OCI-M1 (cell line): ENCODE measurements at regions not wholly inside any gene's neighbourhood (a gene's known extent, or its start where the extent isn't known, plus 50 kb on each side); places are given as distances from the start of the nearest gene placed in this dataset.

Source experiments
- DNase-seq: peaks from one replicate; lab custom pipeline; 2025; lab: John Stamatoyannopoulos, UW

DNA sequence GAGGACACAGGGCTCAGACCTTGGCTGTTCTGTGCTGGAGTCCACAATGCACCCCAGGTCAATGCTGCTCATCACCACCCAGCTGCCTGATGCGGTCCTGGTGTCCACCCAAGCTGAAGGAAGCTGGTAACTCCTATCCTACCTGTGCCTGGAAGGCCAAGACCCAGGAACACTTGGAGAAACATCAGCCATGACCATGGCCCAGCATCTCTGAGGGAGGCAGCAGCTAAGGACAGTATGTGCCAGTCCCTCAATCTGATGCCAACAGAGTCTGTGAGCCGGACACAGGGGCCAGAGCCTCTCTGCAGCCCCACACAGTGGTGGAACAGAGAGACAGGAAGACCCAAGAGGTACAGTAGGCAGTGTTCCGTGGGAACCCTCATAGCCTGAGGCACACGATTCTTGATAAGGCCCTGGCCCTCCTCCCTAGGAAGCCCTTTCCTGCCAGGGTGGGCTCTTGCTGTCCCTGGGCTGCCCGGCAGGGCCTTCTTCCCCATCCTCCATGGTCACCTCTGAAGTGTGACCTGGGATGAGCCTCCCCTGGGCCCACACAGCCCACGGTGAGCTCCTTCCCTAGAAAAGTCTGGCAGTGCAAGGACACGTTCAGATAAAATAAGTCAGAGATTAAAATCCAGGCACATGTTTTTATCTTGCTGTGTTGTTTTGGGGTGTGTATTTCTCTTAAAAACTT is 170.7 kb downstream of the THBS2 start:
- no peak for DNase-seq

DNA sequence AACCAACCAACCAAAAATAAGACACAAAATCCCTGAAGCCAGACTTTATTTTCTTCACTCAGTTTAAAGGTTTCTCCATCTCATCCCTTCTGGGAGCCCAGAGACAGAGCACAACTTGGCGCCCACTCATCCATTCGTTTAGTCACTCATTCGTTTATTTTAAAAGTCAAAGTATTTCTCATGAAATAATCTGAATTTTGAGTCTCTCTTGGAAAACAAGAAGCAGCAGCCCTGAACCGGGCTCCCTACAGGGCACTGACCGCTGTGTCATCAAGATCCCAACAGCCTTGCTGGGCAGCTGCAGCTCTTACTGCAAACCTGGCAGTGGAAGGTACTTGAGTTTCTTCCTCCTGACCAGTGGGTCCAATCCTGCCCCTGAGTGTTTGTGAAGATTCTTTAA is 171.6 kb downstream of the THBS2 start:
- DNase-seq, result no peak

DNA sequence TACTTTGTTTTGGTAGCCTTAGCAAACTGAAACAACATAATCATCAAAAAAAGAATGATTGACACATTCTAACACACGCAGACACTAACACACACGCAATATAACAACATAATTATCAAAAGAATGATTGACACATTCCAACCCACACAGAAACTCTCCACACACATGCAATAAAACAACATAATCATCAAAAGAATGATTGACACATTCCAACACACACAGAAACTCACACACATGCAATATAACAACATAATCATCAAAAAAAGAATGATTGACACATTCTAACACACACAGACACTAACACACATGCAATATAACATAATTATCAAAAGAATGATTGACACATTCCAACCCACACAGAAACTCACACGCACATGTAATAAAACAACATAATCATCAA is 172.4 kb downstream of the THBS2 start:
- DNase-seq, result no peak

DNA sequence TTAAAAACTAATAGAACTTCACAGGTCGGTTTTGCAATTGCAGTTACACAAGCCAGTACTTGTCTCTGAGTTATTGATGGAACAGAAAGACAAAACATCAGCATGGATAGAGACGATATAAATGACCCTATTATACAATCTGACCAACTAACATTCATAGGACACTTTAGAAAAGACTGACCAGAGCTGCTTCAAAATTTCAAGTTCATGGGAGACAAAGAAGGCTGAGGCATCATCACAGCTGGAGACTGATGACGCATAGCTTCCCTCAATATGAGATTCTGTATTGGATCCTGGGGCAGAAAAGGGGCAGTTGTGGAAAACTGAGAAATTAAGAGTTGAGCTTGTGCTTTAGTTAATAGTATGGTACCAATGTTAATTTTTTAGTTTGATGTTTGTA is 174.0 kb downstream of the THBS2 start:
- no peak for DNase-seq

DNA sequence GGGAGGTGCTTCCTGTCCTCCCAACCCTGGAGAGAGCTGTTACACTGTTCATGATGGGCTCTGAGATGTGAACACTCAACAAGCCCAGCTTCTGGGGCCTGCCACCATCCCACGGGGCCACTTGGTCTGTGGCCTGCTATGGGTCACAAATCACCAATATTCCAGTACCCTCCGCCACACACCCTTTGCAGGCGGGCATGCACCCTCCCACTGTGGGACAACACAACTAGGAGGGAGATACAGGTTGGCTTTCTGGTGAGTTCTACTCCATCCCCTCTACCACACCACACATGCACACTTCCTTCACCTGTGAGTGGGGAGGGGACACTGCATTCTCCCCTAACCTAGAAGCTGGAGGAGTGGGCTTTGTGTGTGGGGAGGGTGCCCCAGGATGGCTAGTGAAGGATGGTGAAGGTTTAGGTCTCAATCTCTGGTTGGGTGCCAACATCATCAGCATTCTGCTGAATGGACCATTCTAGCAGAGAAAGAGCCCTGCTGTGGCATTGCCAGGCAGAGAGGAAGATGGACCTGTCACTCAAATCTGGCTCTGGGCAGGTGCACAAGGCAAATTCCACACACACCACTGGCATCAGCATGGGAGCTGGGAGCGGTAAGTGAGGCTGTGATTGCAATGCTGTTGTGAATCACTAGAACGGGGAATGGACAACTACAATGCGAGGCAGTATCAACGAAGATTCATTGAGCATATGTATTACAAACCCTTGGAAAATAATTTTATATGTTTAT is 175.1 kb downstream of the THBS2 start:
- no peak for DNase-seq

DNA sequence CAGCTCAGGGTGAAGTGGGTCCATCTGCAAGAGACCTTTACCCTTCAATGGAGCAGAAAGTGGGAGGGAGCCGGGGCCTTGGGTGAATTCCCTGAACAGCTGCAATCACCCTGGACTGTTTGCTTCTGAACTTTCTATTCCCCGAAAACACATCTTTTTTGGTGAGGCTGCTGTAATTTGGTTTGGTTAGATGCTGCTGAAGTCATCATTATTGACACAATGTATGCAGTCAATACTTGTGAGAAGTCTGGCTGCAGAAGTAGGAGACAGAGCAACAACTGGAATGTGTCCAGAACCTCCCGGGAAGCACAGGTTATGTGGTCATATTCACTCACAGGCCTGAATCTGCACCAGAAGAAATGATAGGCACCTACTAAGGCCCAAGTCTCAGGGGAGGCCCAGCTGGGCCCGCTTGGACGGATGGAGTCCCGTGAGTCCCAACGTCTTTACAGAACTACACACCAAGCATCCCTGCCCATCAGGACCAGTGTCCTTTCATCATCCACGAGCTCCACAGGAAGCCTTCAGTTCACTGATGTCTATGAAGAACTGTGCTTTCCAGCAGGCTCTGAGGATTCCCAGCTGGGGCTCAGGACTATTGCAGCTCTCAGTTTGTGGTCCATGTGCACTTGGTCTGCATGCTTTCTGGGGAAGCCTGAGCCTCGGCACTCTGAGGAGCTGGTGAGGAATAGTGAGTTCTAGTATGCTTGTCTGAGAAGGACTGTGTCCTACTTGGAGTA is 177.6 kb downstream of the THBS2 start:
- no peak for DNase-seq

DNA sequence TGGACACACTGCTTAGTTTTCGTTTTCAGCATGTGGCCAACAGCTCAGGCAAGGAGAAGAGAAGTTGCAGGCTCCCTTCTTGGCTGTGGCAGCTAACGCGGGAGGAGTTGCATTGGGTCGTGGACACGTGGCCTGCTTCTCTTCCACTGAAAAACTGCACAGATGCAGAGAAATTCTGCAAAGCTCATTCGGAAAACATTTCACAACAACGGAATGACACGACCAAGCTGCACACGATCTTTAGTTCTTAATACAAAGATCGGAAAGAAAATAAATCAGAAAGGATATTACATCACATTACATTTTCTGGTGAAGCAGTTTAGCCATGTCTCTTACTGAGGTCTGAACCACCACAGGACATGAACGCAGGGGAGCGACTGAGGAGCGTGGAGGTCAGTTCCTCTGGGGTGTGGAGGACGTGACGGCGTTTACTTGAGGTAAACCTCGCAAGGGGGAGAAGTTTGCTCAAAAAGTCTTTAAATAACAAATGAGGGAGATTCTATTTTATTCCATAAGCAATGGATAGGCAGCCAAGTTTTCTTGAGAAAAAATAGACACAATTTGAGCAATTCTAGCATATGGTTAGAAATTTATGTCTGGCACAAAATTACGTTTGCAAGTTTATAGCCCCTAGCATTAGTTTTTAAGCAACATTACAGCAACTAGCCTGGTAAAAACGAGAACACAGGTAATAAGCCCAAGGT is 178.3 kb downstream of the THBS2 start:
- no peak for DNase-seq

DNA sequence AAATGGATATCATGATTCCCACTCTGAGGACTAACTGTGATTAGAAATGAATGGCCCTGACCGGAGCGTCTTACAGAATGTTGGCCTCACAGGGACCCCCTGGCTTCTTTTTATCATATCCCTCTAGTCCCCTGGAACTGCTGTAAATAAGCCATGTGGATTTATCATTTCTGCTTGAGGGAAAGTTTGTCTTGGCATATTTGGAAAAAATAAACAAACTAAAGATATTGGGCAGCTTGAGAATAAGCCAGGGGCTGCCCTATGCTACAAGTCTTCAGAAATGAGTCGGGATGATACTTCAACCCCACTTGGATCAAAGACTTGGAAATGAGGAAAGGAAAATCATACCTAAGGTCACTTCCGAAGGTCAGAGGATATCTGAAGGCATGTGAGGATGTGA is 179.1 kb downstream of the THBS2 start:
- no peak for DNase-seq

DNA sequence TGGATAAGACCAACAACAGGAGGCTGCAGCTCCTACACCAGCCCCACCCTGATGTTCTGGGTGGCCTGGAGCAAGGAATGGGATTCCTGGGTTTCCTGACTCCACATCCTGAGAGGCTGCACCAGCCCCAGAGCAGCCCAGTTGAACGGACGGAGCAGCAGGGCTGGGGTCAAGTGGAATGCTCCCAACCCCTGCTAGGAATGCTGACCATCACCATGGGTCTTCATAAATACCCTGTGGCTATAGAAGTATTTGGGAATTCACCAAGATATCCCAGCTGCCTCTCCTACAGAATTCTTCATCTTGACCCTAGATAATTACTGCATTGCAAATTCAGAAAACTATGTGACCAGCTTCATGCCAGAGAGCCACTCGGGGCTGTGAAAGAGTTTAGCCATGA is 180.3 kb downstream of the THBS2 start:
- DNase-seq, result no peak

DNA sequence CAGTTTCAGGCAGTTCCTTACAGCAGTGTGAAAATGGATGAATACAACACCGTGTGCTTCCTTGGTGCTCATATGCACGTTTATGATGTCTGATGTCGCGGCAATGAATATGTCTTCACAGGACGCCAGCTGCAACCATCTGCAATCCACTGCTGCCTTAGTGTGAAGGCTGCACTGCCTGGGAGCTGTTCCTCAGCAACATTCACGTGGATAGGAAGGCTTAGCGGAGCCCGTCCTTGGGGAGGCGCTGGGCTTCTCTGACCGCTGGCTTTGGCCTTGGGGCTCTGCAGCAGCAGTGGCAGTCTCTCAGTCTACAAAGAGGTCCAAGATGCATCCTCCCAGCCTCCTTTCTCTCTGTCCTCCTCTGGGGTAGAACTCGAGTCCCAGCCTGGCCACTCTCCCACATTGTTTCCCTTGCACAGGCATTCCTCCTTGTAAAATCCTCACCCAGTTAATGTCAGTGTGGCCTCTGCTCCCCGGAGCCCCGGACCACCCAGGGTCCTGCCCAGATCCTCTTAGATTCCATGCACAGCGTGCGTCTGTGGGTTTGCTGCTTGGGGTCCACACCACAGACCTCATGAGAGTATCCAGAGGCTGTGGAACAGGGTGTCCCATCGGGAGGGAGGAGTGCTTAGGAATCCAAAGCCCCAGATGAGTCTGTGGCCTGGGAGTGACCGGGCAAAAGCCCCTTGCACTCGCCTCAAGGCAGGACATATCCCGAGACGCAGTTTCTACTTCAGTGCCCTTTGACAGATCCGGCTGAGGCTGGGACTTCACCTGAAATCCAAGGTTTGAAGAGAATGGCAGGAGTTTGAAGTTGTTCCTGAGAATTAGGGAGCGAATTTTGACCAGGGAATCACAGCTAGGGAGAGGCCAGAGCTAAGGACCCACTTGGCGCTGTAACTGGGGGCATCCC is 181.3 kb downstream of the THBS2 start:
- no peak for DNase-seq

DNA sequence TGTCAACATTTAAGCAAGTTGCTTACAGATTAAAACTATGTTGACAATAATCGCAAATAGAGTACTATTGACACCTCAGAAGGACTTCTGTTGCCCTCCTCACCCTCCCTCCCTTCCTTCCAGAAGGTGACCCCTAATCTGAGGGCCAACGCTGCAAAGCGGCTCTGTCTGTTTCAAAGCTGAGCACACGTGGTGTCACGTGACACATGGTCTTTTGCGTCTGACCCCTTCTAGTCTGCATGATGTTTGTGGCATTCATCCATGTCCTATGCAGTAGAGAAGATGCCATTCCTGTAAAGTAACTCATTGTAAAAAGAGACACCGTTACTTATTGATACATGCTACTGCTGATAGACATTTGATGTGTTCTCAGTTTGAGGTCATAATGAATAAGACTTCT is 182.3 kb downstream of the THBS2 start:
- no peak for DNase-seq

DNA sequence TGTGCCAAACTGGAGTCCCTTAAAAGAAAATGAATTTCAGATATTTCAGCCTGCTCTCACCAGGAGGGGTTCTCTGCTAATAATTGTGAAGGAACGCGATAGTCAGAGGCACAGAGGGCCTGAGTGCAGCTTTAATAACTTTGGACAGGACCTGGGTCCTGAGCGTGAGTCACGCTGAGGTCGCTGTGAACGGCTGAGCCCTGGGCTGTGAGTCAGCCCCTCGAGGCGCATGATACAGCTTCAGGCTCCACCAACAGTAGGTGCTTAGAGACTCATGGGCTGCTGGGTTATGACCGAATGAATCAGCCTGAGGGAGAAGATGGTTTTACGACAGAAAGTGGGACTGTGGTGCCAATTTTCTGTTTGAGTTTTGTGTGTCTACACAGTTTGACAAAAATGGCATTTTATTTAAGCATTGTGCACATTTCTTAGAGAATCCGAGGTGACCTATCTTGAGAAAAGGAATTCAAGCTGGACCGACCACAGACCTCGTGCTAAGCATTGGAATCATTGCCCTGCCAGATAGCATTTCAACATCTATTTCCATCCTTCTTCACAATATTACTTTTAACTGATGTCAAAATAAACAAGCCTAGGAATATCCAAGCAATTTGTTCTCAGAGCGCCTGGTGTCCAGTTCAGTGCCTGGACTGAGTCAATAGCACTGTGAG is 183.0 kb downstream of the THBS2 start:
- DNase-seq, result peak; percentile 26

DNA sequence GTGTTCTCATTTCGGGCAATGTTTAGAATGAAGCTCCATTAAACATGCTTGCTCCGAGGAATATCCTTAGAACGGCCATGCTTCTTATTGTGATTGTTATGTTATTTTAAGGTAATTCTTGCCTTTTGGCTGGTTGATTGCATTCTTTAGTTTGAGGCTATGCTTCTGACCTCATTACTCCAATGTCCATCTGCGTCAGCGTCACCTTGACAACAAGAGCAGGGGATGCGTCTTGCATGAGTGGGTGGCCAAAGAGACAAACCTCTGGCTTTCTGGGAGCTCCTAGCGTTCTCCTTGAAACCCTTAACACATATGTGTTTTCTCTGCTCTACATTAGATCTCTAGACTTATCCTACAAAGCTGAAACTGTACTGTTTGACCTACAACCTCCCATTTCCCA is 184.3 kb downstream of the THBS2 start:
- no peak for DNase-seq

DNA sequence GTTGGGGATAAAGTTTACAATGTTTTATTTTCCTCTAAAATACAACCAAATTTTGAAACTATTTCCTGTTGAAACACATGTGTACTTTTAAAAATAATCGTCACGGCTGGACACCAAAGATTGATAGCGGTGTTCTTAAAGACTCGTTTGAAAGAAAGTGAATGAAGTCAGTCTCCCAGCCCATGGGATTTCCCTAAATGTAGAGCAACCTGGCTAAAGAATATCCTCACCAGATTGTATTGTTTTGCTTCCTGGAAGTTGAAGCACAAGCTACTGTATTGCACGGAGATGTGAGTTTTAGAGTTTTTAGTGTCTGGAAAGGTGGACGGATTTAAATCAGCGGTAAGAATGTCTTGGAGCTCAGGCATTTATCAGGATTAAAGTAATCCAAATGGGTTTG is 189.5 kb downstream of the THBS2 start:
- no peak for DNase-seq

DNA sequence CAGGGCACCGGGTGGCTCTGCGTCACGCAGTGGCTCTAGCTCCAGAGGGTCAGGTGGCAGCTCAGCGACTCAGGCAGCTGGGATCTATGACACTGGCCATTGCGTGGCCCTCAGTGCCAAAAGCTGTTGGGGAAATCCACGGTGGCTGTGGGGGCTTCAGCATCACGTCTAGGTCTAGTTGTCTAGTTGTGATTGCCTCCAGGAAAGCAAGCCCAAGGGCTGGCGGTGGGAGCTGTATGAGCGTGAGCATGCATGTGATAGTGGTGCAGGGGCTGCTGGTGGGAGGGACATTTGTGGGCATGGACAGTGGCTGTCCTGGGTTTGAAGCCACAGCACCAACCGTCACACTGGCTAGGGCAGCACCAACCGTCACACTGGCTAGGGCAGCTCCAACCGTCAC is 191.4 kb downstream of the THBS2 start:
- no peak for DNase-seq

DNA sequence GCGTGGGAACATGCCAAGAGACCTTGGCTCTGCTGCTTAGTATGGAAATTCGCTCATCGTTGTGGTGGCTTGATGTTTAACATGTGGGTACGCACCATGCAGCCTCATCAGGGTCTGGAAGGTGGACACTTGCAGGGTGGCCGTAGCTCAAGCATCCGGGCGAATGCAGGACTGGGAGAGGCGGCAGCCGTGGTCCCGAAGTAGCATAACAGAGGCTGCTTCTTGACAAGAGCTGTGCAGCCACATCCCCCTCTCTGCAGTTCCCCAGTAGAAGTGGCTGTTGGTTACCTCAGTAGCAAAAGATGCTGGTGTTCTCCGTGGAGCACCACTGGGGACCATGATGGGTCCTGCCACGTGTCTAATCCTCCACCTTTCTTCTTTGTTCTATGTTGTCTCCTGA is 195.0 kb downstream of the THBS2 start:
- no peak for DNase-seq

DNA sequence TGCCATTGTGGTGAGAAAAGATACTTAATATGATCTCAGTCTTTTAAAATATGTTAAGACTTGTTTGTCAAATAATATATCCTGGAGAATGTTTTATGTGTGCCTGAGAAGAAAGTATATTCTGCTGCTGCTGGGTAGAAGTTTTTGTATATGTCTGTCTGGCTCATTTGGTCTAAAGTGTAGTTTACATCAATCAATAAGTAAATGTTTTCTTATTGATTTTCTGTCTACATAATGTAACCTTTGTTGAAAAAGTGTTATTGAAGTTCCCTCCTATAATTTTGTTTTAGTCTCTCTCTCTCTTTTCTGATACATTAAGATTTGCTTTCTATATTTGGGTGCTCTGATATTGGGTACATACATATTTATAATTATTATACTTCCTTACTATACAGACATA is 201.2 kb downstream of the THBS2 start:
- DNase-seq, result no peak

DNA sequence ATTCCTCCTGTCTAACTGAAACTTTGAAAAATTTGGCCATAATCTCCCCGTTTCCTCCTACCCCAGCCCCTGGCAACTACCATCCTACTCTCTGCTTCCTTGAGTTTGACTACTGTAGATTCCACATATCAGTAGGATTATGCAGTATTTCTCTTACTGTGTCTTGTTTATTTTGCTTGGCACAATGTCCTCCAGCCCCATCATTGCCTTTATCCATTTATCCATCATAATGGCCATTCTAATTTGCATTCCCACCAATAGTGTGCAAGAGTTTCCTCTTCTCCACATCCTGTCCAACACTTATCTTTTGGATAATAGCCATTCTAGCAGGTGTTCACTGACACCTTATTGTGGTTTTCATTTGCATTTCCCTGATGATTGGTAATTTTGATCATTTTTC is 202.3 kb downstream of the THBS2 start:
- DNase-seq, result no peak

DNA sequence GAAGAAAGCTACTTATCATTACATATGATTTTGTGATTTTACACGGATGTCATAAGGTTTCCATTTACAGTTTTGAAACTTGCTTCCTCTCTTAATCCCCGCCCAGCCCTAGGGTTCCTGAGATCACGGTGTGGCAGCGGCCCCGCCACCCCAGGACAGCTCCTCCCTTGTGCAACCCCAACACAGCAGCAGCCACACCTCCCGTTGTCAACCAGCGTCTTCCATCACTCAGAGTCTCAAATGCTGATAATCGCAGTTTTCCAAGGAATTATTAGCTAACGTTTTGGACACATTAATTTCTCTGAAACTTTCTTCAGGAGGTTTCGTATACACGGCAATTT is 204.8 kb downstream of the THBS2 start:
- no peak for DNase-seq

DNA sequence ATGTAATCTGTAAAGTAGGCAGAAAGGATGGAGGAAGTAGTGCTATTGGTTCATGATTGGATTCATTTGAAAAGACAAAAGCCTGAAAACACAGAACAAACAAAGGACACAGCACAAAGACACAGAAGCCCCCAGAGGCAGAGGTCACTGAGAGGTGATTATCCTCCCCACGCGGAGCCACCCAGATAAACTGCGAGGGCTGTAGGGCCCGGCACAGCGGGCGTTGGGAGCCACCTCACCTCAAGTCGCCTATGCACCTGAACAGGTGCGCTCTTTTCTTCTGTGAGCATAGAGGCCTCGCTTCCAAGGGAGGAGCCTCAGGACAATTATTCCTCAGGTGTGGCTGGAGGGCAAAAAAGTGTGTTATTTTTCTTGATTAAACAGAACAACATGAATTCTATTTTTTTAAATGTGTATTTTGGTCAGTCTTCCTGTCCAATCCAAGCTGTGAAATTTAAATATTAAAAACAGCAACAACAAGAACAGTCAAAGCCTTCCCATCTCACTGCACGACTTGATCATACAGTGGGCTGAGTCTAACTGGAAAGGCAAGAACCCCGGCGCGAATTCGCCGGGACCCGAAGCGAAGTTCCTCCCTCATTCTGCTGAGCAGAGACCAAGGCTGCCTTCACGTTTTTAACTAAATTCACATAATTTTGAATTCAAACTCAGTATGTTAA is 205.3 kb downstream of the THBS2 start:
- DNase-seq, result no peak

DNA sequence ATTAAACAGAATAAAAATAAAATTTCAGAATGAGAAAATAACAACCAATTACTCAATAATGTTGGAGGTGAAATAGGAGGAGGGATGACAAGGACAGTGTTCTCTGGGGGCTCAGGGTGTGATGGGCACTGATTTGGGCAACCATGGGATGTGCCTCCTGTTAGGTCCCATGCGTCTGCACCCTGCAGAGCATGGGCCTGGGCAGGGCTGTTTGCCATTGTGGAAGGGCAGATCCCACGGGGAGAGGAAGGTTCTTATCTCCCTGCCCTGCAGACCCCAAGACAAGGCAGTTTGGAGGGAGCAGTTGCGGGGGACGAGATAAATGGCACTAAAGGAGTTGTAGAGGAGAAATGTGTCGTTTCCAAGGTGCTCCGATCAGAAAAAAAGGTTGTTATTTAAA is 206.3 kb downstream of the THBS2 start:
- no peak for DNase-seq
